GM13977 (cell line): ENCODE measurements at regions not wholly inside any gene's neighbourhood (a gene's known extent, or its start where the extent isn't known, plus 50 kb on each side); places are given as distances from the start of the nearest gene placed in this dataset.

ENCODE experiments used
- DNase-seq: peaks from one replicate; pipeline ENCODE4 v3.0.0; 2012; ENCODE audit warnings: low spot score
- CTCF ChIP-seq: IDR thresholded peaks from 2 replicates; pipeline ENCODE4 v1.5.1; 2012; ENCODE audit warnings: mild to moderate bottlenecking, control low read depth; ENCODE audit not compliant: insufficient read depth; ENCODE audit errors: extremely low read depth, missing control alignments
- in situ Hi-C: fragments of 300-500 bp; cut with MboI; formaldehyde crosslinking; loops from one replicate; pipeline ENCODE4 v1.12.0; 2022; ENCODE audit warnings: low sequenced_read_pairs, low pct_unique_long_range_greater_than_20kb, mixed read lengths, inconsistent platforms; ENCODE audit not compliant: unreplicated experiment

DNA sequence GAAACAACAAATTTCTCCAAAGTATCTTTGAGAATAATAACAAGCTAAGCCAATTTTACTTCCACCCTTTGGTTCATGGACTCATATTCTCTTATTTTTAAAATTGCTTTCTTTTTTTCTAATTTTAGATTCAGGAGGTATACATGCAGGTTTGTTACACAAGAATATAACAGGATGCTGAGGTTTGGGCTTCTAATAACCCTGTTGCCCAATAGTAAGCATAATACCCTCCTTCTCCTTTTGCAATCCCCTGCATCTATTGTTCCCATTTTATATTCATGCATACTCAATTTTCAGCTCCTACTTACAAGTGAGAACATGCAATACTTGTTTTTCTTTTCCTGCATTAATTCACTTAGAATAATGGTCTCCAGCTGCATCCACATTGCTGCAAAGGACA, 202.3 kb upstream of the FSTL5 start:
- TF ChIP-seq CTCF, result no peak
- DNase-seq, result no peak
- in situ Hi-C loops, result no loop called here

DNA sequence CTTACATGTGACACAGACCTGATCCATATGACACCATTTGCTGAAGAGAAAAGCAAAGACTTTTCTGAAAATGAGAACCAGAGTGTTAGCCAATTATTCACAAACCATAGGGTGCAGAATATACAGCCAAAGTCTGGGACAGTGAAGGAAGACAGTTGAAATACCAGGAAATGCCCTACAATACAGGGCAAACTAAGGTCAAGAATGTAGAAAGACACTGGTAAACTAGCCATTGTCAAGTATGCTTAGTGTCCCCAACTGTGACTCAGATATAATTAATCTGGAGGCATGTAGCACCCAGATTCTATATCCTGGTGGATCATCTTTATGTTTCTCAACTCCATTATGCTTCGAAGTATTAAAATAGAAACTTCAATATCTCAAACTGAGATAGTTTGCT, 200.9 kb upstream of the FSTL5 start:
- in situ Hi-C loops, result no loop called here
- DNase-seq, result no peak
- no peak for TF ChIP-seq CTCF

- in situ Hi-C loops, result no loop called here
- no peak for TF ChIP-seq CTCF
- DNase-seq, result no peak
Observed at GRCh38 chr4:162360369-162361149, 196.8 kb upstream of the FSTL5 start.

GRCh38 chr4:162356181-162356580, 192.4 kb upstream of the FSTL5 start:
- DNase-seq, result no peak
- no peak for TF ChIP-seq CTCF
- in situ Hi-C loops, result no loop called here

DNA sequence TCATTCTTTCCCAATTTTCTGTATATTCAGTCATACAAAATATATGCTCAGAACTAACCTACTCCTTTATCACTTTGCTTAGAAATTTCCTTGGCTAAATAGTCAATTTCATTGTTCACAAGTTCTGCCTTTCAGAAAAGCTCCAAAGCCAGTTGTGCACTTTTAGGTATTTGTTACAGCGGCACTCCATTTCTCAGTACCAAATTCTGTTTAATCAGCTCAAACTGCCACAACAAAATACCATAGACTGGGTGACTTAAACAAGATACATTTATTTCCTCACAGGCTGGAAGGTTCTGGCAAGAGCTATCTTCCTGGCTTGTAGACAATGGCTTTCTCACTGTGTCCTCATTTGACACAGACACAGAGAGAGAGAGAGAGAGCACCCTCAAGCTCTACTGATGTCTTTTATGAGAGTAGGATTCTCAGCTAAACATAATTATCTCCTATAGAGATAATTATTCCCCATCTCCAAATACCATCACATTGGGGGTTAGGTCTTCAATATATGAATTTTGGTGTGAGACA, 188.8 kb upstream of the FSTL5 start:
- in situ Hi-C loops, result no loop called here
- TF ChIP-seq CTCF, result no peak
- no peak for DNase-seq

GRCh38 chr4:162350331-162350730, 186.5 kb upstream of the FSTL5 start:
- no peak for TF ChIP-seq CTCF
- no peak for DNase-seq
- in situ Hi-C loops, result no loop called here
